NCI-H226 (cell line): ENCODE measurements at regions not wholly inside any gene's neighbourhood (a gene's known extent, or its start where the extent isn't known, plus 50 kb on each side); places are given as distances from the start of the nearest gene placed in this dataset.
A peak's percentile ranks its signal among the peaks of the same experiment; 100 is the strongest.

ENCODE experiments used
- DNase-seq: peaks from one replicate; pipeline ENCODE4 v3.0.0-alpha.2; 2015

DNA sequence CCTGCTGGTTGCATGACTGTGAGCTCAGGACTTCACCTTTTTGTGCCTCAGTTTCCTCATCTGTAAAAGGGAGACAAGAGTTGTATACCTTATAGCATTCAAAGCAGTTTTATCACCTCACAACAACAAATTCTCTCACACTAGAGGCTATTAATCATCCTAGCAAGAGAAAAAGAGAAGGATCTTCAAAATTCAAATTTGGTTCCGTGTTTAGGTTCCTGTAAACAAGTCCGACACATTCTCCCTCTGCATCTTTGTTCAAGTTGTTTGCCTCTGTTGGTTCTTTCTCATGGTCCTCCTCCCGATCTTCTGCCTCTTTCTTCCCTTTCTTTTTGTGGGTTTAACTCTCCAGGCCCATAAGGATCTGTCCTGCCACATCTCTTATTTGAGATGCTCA lies 218.0 kb downstream of the PIK3R1 start:
- no peak for DNase-seq

DNA sequence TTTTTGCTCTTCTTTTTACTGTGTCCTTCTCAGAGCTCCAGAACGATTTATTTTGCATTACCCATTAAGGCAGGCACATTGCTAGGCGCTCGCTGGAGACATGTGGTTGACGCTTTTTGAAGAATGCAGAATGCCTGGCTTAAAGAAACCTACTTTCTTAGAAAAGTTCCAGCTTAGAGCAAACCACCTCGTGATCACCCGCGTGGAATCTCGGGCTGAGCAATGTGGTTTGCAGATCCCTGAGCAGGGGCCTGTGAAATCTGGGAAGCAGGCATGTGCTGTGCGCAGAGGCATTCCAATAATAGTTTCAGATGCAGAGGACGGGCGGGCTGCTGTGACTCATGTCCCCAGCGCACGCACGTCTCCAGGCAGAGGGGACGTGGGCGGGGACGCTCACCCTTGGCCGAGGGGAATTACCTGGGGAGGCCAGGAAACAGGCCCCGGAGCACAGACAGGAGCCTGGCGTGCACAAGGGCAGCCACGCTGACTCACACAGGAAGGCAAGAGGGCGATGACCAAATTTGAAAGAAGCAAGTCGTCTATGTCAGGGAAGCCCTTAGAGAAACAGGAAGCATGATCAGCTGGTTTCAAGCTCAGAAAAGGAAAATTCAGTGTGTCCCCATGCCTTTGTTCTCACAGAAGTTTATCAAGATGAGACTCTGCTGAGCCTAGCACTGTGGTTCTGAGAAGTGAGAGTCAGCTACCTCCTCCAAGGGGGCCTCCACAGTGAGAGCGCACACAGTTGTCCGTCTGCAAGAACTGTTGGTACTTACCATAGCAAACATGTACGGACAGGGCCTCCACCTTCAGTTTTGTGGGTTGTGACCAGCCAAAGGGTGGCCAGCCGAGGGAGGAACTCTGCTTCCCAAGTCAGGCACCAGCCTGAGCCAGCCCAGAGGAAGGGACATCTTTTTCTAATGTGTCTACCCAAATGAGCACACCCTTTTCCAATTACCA lies 218.6 kb downstream of the PIK3R1 start:
- DNase-seq, result peak; percentile 97

DNA sequence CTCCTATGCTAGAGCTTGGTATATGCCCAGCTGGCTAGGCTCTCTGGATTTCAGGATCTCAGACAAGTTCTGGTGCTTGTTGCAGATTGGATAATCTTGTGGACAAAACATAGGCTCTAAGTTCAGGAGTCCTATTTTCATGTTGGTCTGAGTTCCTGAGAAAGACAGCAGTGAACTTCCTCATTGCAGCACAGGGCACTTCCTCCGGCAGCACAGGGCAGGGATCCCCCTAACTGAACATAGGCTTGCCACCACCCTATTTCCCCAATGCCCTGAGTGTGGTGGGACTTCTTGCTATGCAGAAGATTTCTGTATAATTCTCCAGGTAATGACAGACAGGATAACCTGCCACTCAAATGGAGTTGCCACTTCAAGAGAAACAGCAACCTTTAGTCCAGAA lies 220.1 kb downstream of the PIK3R1 start:
- no peak for DNase-seq

DNA sequence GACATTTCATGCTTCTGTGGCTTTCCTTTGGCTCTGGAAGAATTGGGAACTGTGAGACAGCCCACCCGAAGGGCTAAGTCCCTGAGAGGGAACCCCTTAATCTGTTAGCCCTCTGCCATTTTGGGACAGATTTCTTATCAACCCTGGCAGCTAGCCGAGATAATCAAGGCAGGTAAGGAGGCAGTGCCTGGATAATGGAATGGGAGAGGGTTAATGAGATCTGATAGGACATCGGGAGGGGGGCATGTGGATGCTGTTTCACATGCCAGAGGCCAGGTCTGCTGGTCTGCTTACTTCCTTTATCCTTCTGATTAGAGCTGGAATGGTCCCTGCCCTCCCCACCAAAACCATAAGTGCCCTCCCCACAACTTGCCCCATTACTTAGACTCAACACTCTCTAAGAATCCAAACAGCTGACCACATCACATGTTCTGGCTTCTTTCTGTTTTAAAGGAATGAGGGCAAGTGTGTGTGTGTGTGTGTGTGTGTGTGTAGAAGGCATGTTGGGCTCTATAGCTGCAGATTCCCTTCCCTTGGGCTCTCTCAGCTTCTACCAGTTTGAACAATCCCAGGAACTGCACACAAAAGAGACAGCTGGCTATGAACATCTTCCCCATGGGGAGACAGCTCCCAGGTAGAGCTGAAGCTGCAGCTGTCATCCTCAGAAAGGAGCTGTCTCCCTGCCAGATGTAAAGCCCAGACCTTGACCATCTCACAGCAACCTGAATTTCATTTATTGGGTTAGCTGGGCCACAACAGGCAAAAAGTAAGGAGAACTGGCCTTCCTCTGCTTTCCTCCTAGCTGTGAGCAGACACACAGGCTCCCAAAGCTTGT lies 221.3 kb downstream of the PIK3R1 start:
- DNase-seq, result no peak

DNA sequence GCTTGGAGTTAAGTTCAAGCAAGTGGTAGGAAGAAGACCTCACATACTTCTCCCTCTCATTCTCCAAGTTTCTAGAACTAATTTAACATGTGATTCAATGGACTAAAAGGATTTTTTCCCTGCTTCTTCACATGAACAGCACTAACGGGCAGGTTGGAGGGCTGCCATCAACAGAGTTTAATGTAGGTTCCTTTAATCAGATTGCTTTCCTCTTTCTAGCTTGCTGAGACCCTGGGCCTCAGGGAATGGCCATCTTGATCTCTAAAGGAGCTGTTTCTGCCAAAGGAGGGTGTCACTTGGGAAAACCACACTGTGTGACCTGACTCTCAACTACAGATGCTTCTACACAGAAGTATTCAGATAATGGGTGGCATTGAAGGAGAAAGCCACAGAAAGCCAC lies 223.3 kb downstream of the PIK3R1 start:
- no peak for DNase-seq

DNA sequence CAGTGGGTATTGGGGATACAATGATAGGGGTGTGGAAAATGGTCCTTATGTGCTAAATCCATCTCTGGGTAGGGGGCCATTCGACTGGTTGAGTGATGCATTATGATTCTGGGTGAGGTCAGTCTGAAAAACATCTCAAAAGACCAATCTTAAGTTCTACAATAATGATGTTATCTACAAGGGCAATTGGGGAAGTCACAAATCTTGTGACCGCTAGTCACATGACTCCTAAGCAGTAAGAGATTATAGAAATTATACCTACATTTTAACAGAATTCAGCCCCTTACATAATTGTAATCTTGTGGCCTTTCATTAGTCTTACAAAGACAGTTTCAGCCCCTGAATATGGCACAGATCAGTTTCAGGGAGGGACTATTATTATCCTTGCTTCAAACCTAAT lies 224.7 kb downstream of the PIK3R1 start:
- no peak for DNase-seq

DNA sequence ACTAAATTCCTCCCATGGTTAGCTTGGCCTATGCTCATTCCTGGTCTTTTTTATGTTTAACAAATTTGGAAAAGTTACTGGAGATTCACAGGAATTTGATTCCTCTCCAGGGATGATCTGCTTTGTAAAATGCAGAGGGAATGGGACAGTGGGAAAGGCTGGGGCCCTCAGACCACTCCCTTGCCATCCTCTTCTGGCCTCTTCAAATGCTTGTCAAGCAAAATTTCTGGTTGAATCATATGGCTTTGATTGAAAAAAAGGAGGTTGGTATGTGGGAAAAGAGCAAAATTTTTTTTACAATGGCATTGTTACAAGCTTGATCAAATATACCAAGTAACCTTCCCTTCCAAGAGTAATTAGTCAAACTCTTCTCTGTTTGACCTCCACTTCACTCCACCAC lies 225.1 kb downstream of the PIK3R1 start:
- DNase-seq, result no peak

DNA sequence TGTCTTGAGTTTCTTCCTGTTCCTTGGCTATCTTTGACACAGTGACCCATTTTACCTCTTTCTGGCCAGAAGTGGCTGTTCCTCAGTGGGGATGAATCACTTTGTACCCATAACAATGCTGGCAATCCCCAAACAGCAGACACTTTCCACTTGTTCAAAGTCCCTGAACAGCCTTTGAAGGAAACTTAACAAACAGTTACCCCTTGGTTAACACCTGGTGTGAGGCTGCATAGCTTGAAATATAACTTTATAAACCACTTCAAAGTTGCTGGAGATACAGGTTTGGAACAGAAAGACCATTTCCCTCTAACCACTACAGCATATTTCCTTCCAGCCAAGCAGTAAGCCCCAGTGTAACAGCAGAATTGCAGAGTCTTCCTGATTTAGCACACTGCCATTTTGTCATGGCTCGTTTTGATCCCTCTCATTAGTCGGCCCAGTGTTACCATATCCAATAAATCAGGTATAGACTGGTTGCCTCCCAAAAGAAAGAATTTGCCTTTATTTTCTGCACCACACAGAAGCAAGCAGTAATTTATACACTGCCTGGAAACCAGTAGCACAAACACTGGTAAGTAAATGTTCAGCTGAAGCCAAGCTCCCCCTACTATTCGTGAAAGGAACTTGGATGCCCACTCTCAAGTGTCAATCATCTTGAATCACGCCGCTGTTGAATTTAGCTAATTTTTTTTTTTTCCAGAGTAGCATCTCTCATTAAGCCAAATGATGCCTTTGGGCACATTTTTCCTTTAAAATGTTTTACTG lies 225.9 kb downstream of the PIK3R1 start:
- no peak for DNase-seq

DNA sequence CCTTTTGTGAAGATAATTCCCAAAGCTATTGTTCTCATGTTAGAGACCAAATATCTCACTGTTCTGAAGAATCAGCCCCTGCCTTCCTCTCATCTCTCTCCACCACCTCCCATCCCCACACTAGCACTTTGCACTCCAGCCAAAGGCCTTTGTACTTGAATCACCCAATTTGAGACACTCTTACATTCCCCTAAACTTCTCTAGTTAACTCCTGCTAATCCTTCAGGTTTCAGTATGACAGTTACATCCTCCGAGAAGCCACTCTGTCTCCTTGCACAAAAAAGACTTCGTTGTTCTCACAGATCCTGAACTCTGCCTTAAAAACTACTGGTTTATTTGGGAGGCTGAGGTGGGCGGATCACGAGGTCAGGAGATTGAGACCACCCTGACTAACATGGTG lies 227.5 kb downstream of the PIK3R1 start:
- no peak for DNase-seq

DNA sequence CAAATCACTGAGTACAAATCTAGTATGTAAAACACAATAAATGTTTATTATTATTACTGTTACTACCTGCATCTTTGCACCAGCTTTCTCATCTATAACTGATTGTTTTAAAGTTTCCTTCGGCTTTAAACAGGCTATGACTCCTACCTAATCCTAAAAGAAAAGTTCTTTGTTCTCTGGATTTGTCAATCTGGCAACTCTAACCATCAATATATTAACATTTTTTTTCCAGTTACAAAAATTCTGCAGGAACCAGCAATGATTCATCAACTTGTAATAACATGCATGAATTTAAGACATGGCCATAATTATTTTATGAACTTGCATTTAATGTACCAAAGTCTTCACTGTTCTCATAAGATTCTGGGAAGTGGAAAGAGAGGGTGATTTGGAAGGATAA lies 228.5 kb downstream of the PIK3R1 start:
- DNase-seq, result no peak

DNA sequence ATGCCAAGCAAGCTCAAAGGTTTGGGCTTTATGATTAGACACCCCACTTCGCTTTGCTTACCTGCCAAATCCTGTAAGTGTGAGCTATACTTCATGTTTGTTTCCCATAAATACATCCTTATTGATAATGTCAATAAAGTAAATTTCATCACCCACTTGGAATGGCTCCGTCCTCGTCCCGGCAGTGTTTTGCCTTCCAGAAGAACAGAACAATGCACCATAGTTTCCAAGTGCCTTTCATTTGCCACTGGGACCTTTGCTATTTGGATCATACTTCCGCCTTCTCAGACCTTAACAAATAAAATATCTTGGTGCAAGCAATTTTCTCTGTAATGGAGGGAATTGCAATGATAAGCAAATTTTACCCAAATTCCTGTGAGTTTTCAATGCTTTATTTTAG lies 229.3 kb downstream of the PIK3R1 start:
- DNase-seq, result no peak

DNA sequence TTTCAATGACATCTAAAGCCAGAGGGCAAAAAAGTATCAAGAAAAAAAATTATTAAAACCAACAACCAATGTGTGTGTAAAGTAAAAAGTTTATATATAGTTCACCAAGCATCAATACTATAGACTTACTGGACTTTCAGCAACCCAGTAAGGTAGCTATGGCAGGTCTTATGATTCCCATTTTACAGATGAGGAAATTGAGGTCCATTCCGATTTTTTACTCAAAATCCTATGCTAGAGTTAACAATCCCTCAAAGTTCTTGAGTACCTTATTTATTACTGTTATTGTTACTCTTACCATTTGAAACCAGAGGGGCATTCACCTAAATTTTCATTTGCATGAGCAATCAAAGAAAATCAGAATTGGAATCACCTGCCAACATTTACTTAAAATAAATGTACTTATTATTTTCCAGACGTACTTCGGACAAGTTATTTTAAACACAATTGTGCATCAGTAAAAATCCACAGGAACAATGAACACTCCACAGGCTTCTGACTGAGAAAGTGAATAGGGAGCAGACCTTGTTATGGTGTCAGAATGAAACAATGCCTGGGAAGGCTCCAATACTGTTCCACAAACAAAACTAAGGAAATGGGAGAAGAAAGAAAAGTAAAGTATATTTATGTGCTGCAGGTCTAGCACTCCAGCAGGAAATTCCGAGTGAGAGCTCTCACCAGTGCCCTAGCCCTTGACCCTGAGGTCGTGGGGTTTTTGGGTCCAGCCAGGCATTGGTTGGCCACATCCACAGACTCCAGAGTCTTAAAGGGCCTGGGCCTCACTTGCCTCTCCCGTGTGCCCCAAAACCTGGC lies 229.9 kb downstream of the PIK3R1 start:
- DNase-seq, result no peak

DNA sequence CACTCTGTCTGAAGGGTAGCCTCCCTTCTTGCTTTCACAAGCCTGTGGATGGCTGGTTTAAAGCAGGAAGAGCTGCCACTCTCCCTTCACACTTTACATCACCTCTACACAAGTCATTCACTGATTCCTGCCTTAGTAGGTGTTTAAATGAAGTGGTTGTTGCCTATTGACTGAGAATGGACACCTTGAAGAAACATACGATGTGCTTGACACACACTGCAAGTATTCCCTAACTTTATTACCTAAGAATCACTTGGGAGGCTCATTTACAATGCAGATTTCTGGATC lies 230.5 kb downstream of the PIK3R1 start:
- DNase-seq, result no peak

DNA sequence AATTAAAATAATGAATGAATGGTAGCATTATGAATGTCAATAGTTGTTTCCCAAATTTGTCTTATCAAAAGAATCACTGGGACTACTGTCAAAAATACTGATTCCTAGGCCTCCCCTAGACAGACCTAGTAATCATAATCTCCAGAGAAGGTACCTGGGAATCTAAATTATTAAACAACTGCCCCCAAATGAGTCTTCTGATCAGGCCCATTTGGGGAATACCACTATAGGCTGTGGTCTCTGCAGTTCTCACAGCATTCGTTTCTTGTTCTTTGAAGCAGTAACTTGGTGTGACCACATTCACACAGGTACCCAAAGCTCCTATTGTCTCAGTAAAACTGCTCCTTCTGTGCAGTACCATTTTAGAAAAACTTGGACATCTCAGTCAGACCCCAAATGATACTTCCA lies 230.9 kb downstream of the PIK3R1 start:
- DNase-seq, result no peak

DNA sequence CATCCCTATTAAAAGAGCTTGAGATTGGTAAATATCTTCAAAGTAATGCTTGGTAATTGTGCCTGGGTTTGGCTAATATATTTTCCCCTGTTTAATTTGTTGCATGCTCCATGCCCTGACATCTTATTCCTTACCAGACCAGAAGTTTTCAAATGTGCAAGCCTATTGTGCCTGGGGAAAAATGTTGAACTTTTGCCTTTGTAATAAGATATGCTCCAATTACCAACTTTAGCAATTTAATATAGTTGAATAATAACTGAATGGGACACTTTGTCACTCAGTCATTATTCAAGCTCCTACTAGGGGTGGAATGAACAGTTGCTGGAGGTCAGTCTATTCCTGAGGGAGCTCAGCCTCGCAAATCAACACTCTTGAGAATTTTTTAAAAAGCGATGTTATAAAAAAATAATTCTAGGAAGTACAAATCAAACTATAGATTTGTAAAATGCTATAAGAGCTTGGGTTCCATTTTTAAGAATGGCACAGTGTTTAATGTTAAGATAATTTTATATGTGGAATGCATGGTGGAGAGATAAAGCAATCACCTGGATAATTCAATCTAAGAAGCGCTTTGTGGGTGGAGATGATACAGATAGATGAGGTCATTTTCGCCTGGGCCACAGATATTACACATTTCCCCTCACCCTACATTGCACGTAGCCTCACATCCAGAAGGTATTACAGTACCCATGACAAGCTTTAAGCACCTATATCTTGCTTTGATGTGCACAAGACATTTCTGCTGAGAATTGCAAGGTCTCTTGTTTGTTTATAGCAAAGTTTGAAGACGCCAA lies 231.8 kb downstream of the PIK3R1 start:
- no peak for DNase-seq

DNA sequence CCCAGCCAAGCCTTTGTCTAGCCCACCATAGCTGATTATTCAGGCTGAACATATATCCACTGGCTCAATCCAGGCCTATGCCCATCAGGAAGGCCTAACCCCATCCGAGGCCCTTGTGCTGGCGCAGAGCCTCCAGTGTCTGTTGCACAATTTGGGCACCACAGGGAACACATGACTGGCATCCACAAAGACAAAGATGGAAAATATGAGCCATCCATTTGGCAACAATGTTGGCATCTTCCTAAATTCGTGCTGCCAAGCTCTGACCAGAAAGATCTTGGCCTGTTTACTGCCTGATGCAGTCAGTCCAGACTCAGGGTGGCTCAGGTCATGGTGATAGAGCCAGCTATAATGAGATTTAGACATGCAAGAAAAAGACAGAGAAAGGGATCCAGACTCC lies 233.8 kb downstream of the PIK3R1 start:
- no peak for DNase-seq

DNA sequence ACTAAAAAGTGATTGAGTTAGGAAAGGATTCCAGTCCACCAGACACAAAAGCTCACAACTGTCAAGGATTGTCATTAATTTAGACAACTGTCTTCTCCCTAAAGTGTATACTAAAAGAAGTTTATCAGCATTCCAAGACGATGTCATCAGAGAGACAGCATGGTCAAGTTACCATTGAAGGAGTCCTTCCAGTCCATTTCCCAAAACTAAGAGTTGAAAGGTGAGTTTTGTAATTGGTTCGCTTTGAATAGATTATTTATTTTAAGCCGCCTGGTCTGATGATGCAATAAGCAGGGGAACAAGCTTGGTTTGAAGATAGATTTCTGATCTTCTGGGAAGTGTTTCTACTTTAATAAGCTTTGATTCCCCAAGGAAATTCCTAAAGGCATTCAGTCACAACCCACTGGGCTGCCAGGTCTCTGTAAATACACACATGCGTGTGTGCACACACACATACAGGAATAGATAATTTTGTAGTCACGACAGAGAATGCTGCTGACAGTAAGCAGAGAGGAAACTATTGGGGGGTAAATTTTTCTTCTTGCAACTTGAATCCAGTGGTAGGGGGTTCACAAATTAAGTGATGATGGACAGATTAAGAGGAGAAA lies 234.8 kb downstream of the PIK3R1 start:
- peak; percentile 43 for DNase-seq

DNA sequence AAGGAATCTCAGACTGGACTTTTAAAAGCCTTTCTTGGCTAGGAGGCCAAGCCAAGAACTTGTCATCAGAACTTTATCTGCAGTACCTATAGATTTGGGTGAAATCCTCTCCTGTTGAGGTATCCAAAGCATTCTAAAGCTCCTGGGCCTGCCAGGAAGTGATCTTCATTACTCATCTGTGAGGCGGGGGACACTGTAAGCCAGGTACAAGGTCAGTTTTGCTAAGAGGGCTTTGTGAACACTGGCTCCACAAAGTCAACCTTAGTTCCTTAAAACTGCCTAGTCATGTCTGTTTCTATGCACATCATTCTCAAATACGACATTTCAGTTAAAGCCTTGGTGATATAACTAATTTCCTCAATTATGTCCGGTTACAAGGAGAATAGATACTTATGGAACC lies 236.7 kb downstream of the PIK3R1 start:
- no peak for DNase-seq

DNA sequence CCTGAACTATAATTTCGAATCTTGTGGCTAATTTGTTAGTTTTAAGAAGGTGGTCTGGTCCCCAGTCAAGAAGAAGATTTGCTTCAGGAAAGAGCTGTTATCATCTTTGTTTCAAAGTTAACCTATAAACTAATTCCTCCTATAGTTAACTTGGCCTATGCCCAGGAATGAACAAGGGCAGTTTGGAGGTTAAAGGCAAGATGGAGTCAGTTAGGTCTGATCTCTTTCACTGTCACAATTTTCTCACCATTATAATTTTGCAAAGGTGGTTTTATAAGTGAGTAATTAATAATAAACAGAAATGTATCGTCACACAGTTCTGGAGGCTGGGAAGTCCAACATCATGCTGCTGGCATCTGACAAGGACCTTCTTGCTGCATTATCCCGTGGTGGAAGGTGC lies 238.6 kb downstream of the PIK3R1 start:
- no peak for DNase-seq

DNA sequence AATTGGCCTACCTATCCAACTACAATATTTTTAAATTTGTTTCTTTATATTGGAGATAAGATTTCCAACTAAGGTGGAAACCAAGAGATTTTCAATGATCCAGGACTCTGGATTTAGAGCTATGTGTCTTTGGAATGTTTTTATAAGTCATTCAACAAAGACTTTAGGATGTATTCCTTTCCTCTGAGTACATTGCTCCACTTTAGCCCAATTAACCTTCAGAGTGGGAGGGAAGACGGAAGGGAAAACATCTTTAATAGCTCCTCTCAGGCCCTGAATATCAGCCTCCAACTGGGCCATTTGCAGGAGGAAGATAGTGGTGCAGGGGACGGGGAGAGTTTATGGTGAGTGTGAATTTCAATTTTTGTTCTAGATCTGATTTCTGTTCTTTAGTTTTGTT lies 239.2 kb downstream of the PIK3R1 start:
- DNase-seq, result no peak

DNA sequence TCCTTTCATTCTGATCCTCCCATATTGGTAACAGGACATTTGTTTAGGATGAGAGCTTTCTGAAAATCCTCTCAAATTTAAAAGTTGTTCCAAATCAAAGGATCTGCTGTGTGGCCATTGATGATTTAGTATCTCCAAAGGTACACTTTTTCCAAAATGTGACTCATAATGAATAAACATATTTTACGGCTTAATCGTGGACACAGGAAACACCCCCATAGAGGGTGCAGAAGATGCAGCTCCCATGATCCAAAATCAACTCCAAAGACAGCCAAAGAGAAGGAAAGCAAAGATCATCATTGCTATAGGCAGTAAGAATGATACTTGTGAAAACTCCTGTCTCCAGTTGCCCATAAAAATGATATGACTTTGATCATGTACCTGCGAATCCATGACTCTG lies 239.7 kb downstream of the PIK3R1 start:
- no peak for DNase-seq
